ENCODE measurements at regions not wholly inside any gene's neighbourhood (a gene's known extent, or its start where the extent isn't known, plus 50 kb on each side); places are given as distances from the start of the nearest gene placed in this dataset.

DNA sequence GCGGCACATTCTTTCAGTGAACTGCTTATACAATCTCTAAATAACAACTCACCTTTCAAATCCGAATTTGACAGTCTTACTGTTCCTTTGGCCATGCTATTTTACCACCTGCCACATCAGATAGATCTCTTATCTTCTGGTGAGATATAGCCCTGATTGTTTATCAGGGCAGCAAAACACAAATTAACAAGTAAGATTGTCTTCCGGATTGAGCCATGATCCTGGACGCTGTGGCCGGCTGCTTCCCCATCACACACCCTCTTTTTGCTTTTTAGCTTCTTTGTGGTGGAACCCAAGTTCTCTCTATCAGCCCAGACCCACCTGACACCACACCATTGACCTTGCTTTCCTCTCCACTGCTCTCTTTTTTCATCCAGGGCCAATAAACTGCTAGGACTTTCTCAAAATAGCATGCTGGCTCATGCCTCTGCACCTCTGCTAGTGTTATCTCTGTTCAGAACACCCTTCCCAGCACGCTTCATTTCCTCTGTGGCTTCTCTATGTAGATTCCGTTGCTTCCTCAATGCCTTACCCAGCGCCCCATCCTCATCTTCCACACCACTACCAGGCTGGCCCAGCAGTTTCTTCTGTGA, 111.8 kb upstream of the CNTNAP5 start:
- Mint-ChIP-seq H3K27ac (no peak overlapping the region), H3K4me3 (no peak overlapping the region)
- DNase-seq = no peak

DNA sequence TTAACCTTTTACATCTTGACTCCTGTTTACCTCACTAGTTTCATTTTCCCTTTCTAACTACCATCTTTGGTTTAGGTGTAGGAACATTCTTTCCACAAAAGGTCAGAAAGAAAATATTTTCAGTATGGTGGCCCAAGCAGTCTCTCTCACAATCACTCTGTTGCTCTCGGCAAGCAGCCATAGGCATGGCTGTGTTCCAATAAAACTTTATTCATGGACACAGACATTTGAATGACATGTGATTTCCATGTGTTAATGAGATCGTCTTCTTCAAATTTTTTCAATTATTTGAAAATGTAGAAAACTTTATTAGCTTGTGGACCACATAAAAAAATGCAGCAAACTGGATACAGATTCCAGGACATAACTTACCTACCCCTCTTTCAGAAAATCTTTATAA, 109.7 kb upstream of the CNTNAP5 start:
- Mint-ChIP-seq H3K4me3 (no peak overlapping the region), H3K27me3 (ENCODE audit: low read depth, poor library complexity) (peaks cover 6% of the 10 kb centered on the region), H3K27ac (no peak overlapping the region), H3K36me3 (ENCODE audit: low read depth) (no peaks in the 10 kb centered on the region), H3K4me1 (peaks cover 5% of the 10 kb centered on the region), H3K9me3 (no peaks in the 10 kb centered on the region)
- TF ChIP-seq, protein P1, sequence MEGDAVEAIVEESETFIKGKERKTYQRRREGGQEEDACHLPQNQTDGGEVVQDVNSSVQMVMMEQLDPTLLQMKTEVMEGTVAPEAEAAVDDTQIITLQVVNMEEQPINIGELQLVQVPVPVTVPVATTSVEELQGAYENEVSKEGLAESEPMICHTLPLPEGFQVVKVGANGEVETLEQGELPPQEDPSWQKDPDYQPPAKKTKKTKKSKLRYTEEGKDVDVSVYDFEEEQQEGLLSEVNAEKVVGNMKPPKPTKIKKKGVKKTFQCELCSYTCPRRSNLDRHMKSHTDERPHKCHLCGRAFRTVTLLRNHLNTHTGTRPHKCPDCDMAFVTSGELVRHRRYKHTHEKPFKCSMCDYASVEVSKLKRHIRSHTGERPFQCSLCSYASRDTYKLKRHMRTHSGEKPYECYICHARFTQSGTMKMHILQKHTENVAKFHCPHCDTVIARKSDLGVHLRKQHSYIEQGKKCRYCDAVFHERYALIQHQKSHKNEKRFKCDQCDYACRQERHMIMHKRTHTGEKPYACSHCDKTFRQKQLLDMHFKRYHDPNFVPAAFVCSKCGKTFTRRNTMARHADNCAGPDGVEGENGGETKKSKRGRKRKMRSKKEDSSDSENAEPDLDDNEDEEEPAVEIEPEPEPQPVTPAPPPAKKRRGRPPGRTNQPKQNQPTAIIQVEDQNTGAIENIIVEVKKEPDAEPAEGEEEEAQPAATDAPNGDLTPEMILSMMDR (IDR thresholded peaks at IDR 0.05) = no peak
- no peak for DNase-seq

More for the DNA sequence above, 111.8 kb upstream of the CNTNAP5 start:
- Mint-ChIP-seq H3K27me3 (ENCODE audit: low read depth, poor library complexity) (peaks cover 6% of the 10 kb centered on the region), H3K36me3 (ENCODE audit: low read depth) (no peaks in the 10 kb centered on the region), H3K4me1 (peaks cover 5% of the 10 kb centered on the region), H3K9me3 (no peaks in the 10 kb centered on the region)
- TF ChIP-seq, protein P1 (IDR thresholded peaks at IDR 0.05) = no peak

DNA sequence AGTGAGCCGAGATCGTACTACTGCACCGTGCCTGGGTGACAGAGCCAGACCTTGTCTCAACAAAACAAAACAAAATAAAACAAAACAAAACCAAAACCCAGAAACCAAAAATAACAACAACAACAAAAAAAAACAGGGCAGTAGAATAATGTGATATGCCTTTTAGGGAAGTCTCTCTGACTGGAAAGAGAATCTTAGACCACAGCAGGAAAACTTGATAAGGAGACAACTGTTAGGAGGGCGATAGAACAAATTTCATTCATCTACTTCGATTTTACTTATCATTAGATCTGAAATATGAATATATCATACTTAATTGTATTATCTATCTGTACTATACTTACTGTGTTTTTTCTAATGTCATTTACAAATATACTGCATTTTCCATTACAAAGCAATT, 109.0 kb upstream of the CNTNAP5 start:
- peaks cover 6% of the 10 kb centered on the region for H3K27me3 Mint-ChIP-seq (ENCODE audit: low read depth, poor library complexity)
- H3K9me3 Mint-ChIP-seq = no peaks in the 10 kb centered on the region
- no peaks in the 10 kb centered on the region for H3K36me3 Mint-ChIP-seq (ENCODE audit: low read depth)
- no peak overlapping the region for H3K4me3 Mint-ChIP-seq
- peaks cover 5% of the 10 kb centered on the region for H3K4me1 Mint-ChIP-seq
- DNase-seq = no peak
- H3K27ac Mint-ChIP-seq = no peak overlapping the region
- TF ChIP-seq, protein P1 (IDR thresholded peaks at IDR 0.05) = no peak

GRCh38 chr2:123916531-123916930, 108.6 kb upstream of the CNTNAP5 start:
- TF ChIP-seq, protein P1 (IDR thresholded peaks at IDR 0.05) = no peak
- Mint-ChIP-seq H3K36me3 (ENCODE audit: low read depth) (no peaks in the 10 kb centered on the region), H3K27me3 (ENCODE audit: low read depth, poor library complexity) (peaks cover 6% of the 10 kb centered on the region), H3K9me3 (no peaks in the 10 kb centered on the region), H3K4me3 (no peak overlapping the region), H3K27ac (no peak overlapping the region), H3K4me1 (peaks cover 5% of the 10 kb centered on the region)
- DNase-seq = no peak

DNA sequence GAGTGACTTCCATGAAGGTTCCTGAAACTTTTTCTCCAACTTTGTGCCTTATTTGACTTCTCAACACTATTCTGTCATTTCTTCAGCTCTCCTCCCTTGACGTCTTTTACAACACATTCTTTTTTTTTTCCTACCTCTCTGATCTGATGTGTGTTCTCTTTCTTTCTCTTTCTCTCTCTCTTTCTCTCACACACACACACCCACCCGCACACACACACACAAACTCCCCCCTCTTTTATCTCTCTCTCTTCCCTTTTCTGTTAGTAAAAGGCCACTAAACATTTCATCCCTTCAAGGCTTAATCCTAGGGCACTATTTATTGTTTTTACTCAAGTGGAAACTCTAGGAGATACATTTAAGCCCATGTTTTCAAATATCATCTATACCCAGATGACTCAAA, 107.8 kb upstream of the CNTNAP5 start:
- peaks cover 6% of the 10 kb centered on the region for H3K27me3 Mint-ChIP-seq (ENCODE audit: low read depth, poor library complexity)
- peaks cover 5% of the 10 kb centered on the region for H3K4me1 Mint-ChIP-seq
- H3K9me3 Mint-ChIP-seq = peaks cover under 1% of the 10 kb centered on the region
- no peak overlapping the region for H3K27ac Mint-ChIP-seq
- no peak overlapping the region for H3K4me3 Mint-ChIP-seq
- no peak for DNase-seq
- TF ChIP-seq, protein P1 (IDR thresholded peaks at IDR 0.05) = no peak
- H3K36me3 Mint-ChIP-seq (ENCODE audit: low read depth) = no peaks in the 10 kb centered on the region

DNA sequence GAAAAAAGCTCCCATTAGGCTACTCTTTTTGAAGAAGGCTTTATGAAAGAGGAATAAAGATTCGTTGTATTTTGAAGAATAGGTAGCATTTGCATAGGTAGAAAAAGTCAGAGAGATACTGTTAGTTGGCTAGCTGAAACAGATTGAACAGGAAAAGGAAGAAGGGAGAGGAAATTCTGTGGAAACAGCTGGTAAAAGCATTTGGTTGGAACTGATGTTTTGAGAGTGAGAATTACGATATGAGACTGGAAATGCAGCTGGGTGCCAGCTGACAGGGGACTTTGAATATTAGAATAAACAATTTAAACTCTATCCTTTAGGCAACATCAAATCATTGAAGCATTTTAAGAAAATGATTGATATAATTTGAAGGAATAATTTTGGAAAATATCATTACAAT, 96.7 kb upstream of the CNTNAP5 start:
- no peak overlapping the region for H3K4me3 Mint-ChIP-seq
- no peaks in the 10 kb centered on the region for H3K27me3 Mint-ChIP-seq (ENCODE audit: low read depth, poor library complexity)
- no peaks in the 10 kb centered on the region for H3K4me1 Mint-ChIP-seq
- no peaks in the 10 kb centered on the region for H3K36me3 Mint-ChIP-seq (ENCODE audit: low read depth)
- H3K9me3 Mint-ChIP-seq = peaks cover 10% of the 10 kb centered on the region
- TF ChIP-seq, protein P1 (IDR thresholded peaks at IDR 0.05) = no peak
- no peak for DNase-seq
- no peak overlapping the region for H3K27ac Mint-ChIP-seq

Measured in nephron progenitor cell (in vitro differentiated cells).